IMR-90 (cell line): ENCODE measurements at regions not wholly inside any gene's neighbourhood (a gene's known extent, or its start where the extent isn't known, plus 50 kb on each side); places are given as distances from the start of the nearest gene placed in this dataset.

Source experiments
- ATAC-seq: fragments of 200-7000 bp; cut with Tn5 transposase; 2 replicates; pipeline ENCODE4 v1.9.1; 2020; ENCODE audit warnings: low read depth, mild to moderate bottlenecking, moderate library complexity
- BruUV-seq: library from RNA; stranded (reverse); fragments of 400-500 nt; replicated peaks from 2 replicates; lab custom pipeline; 2021; lab: Mats Ljungman, UMichigan
- CTCF ChIA-PET: fragments of 300-600 bp; formaldehyde crosslinking; extraction: SDS; loops from one replicate; lab custom pipeline; 2021; ENCODE audit warnings: antibody characterized with exemption; lab: Yijun Ruan, JAX
- POLR2A ChIA-PET: fragments of 300-600 bp; sonication (Branson Sonifier 250); formaldehyde crosslinking; loops from one replicate; lab custom pipeline; 2022; ENCODE audit warnings: antibody characterized with exemption; ENCODE audit not compliant: unreplicated experiment; lab: Charles Lee
- DNase-seq: peaks from one replicate; pipeline ENCODE4 v3.0.0; 2013
- H2AFZ ChIP-seq: replicated peaks from 2 replicates; pipeline ENCODE3; 2013; ENCODE audit warnings: low read length, mild to moderate bottlenecking; ENCODE audit not compliant: poor library complexity
- H2AK5ac ChIP-seq: 2 replicates; pipeline ENCODE4 v1.6.1; 2013; ENCODE audit warnings: low read depth, low read length, inconsistent platforms
- H2AK9ac ChIP-seq: replicated peaks from 2 replicates; pipeline ENCODE3; 2013; ENCODE audit warnings: mild to moderate bottlenecking, low read depth, low read length, moderate library complexity; ENCODE audit not compliant: poor library complexity
- H2BK120ac ChIP-seq: 2 replicates; pipeline ENCODE4 v1.6.1; 2013; ENCODE audit warnings: low read depth, low read length, inconsistent platforms
- H2BK15ac ChIP-seq: 3 replicates; pipeline ENCODE4 v1.6.1; 2013; ENCODE audit warnings: low read depth, low read length, inconsistent platforms
- H2BK20ac ChIP-seq: 2 replicates; pipeline ENCODE4 v1.6.1; 2013; ENCODE audit warnings: low read depth, mild to moderate bottlenecking, inconsistent platforms, low read length, moderate library complexity
- H2BK5ac ChIP-seq: 2 replicates; pipeline ENCODE4 v1.6.1; 2013; ENCODE audit warnings: mild to moderate bottlenecking, low read depth, low read length, inconsistent platforms; ENCODE audit not compliant: poor library complexity, severe bottlenecking
- H3K14ac ChIP-seq: replicated peaks from 2 replicates; pipeline ENCODE4 v1.6.1; 2013; ENCODE audit warnings: low read depth, low read length, inconsistent platforms
- H3K18ac ChIP-seq: 2 replicates; pipeline ENCODE4 v1.6.1; 2013; ENCODE audit warnings: low read depth, low read length, control low read depth
- H3K23ac ChIP-seq: 2 replicates; pipeline ENCODE4 v1.6.1; 2013; ENCODE audit warnings: low read depth, low read length, inconsistent platforms
- H3K27ac ChIP-seq: 2 replicates; pipeline ENCODE4 v1.5.1; 2013; ENCODE audit warnings: mild to moderate bottlenecking, control low read depth, low read length; ENCODE audit not compliant: insufficient read depth
- H3K27me3 ChIP-seq: 2 replicates; pipeline ENCODE4 v1.6.1; 2013; ENCODE audit warnings: low read length; ENCODE audit not compliant: control insufficient read depth, insufficient read depth
- H3K36me3 ChIP-seq: 2 replicates; pipeline ENCODE4 v1.6.1; 2013; ENCODE audit warnings: low read length, mixed read lengths; ENCODE audit not compliant: control insufficient read depth, insufficient read depth
- H3K4ac ChIP-seq: 2 replicates; pipeline ENCODE4 v1.6.1; 2013; ENCODE audit warnings: low read depth, low read length, inconsistent platforms
- H3K4me1 ChIP-seq: 2 replicates; pipeline ENCODE4 v1.6.1; 2013; ENCODE audit warnings: low read length, mixed read lengths; ENCODE audit not compliant: control insufficient read depth, insufficient read depth
- H3K4me2 ChIP-seq: 2 replicates; pipeline ENCODE4 v1.6.1; 2013; ENCODE audit warnings: low read depth, mild to moderate bottlenecking, control low read depth, low read length, moderate library complexity
- H3K4me3 ChIP-seq: 2 replicates; pipeline ENCODE4 v1.5.1; 2013; ENCODE audit warnings: low read depth, mild to moderate bottlenecking, control low read depth, low read length, moderate library complexity; ENCODE audit not compliant: insufficient read depth
- H3K56ac ChIP-seq: 2 replicates; pipeline ENCODE4 v1.6.1; 2013; ENCODE audit warnings: low read length, inconsistent platforms; ENCODE audit not compliant: insufficient read depth; ENCODE audit errors: extremely low read depth
- H3K79me1 ChIP-seq, 2 experiments: 2 replicates each; pipeline ENCODE4 v1.6.1; 2013; ENCODE audit warnings: low read length in 2 of 2, inconsistent platforms in 1 of 2, low read depth in 1 of 2
- H3K9ac ChIP-seq: 2 replicates; pipeline ENCODE4 v1.6.1; 2013; ENCODE audit warnings: low read depth, low read length, control low read depth
- H3K9me1 ChIP-seq: 2 replicates; pipeline ENCODE4 v1.6.1; 2013; ENCODE audit warnings: low read length, inconsistent platforms; ENCODE audit not compliant: insufficient read depth
- H3K9me3 ChIP-seq: 2 replicates; pipeline ENCODE4 v1.6.1; 2013; ENCODE audit warnings: low read length; ENCODE audit not compliant: control insufficient read depth, insufficient read depth
- H4K20me1 ChIP-seq: 2 replicates; pipeline ENCODE4 v1.6.1; 2013; ENCODE audit warnings: low read length, inconsistent platforms; ENCODE audit not compliant: insufficient read depth
- H4K5ac ChIP-seq: 2 replicates; pipeline ENCODE4 v1.6.1; 2013; ENCODE audit warnings: mild to moderate bottlenecking, low read depth, low read length, control low read depth
- H4K8ac ChIP-seq, 2 experiments: 2 replicates each; pipeline ENCODE4 v1.6.1; 2013; ENCODE audit warnings: low read depth in 2 of 2, low read length in 2 of 2, control low read depth in 1 of 2, inconsistent platforms in 1 of 2
- H4K91ac ChIP-seq: 2 replicates; pipeline ENCODE4 v1.6.1; 2013; ENCODE audit warnings: low read depth, low read length, inconsistent platforms; ENCODE audit not compliant: insufficient read depth
- CEBPB ChIP-seq: IDR thresholded peaks from 2 replicates; pipeline ENCODE4 v1.6.1; 2012; ENCODE audit warnings: low read depth, low read length, improper control_type of control experiment
- WGBS, 2 experiments: methylation state at CpG; one replicate each; pipeline versions ENCODE4 v1.1.5 to v1.1.7; 2013; ENCODE audit warnings: missing lambda C conversion rate in 2 of 2; ENCODE audit not compliant: insufficient read length in 1 of 2; ENCODE audit errors: extremely low coverage in 2 of 2; 5-methylcytosine and 5-hydroxymethylcytosine counted together
- dilution Hi-C: fragments of 300-500 bp; cut with HindIII; formaldehyde crosslinking; loops from one replicate; pipeline ENCODE4 v1.14.3; 2018; ENCODE audit warnings: low sequenced_read_pairs; ENCODE audit not compliant: unreplicated experiment
- in situ Hi-C: fragments of 300-500 bp; cut with MboI; formaldehyde crosslinking; loops from 3 replicates; pipeline ENCODE4 v1.14.3; 2019; ENCODE audit warnings: low sequenced_read_pairs, inconsistent platforms, mixed read lengths
- intact Hi-C: fragments of 100-400 bp; cut with micrococcal nuclease; formaldehyde crosslinking; loops from 2 replicates; pipeline ENCODE4 v1.10.0; 2022

- WGBS, 2 experiments: no CpG with 5 or more reads among the region's 1 CpG
- in situ Hi-C loops (no loop called here), intact Hi-C loops (no loop called here), dilution Hi-C loops (no loop called here)
- H3K14ac ChIP-seq: no peak overlapping the region
- no peak overlapping the region for H4K8ac ChIP-seq
- H3K27me3 ChIP-seq: no peaks in the 10 kb centered on the region
- H3K9ac ChIP-seq: no peak overlapping the region
- ATAC-seq: no peak
- no TSS peak for BruUV-seq
- H3K9me3 ChIP-seq: no peaks in the 10 kb centered on the region
- no peak overlapping the region for H4K5ac ChIP-seq
- no peak overlapping the region for H3K4ac ChIP-seq
- H3K18ac ChIP-seq: no peak overlapping the region
- no peak overlapping the region for H2BK15ac ChIP-seq
- no peak overlapping the region for H2BK120ac ChIP-seq
- no peak overlapping the region for H2AK5ac ChIP-seq
- no peak overlapping the region for H3K56ac ChIP-seq
- no peaks in the 10 kb centered on the region for H3K9me1 ChIP-seq
- no peak overlapping the region for H2BK5ac ChIP-seq
- CTCF ChIA-PET: interaction anchor here (0.6 kb wide), 1 partner anchor 356 kb away, joined by 5 read pairs; no protein-coding TSS in a partner anchor
- H3K23ac ChIP-seq: no peak overlapping the region
- H3K36me3 ChIP-seq: no peaks in the 10 kb centered on the region
- H2AFZ ChIP-seq: no peak overlapping the region
- H3K27ac ChIP-seq: no peak overlapping the region
- TF ChIP-seq CEBPB: no peak
- POLR2A ChIA-PET: no interaction called here
- no peak for DNase-seq
- no peak overlapping the region for H2BK20ac ChIP-seq
- H3K4me2 ChIP-seq: no peak overlapping the region
- no peak overlapping the region for H3K4me3 ChIP-seq
- H4K91ac ChIP-seq: no peak overlapping the region
- H3K79me1 ChIP-seq: no peaks in the 10 kb centered on the region
- no peak overlapping the region for H2AK9ac ChIP-seq
- H4K20me1 ChIP-seq: no peaks in the 10 kb centered on the region
- H3K4me1 ChIP-seq: peaks cover 8% of the 10 kb centered on the region; the same call in 1 of the 2 replicates
Measured at GRCh38 chr3:144059481-144059880, 87.9 kb downstream of the DIPK2A start.
